Neural cell (in vitro differentiated cells): ENCODE measurements at regions not wholly inside any gene's neighbourhood (a gene's known extent, or its start where the extent isn't known, plus 50 kb on each side); places are given as distances from the start of the nearest gene placed in this dataset.

ENCODE experiments used
- H2AFZ ChIP-seq: fragments of 200-600, 300-800 bp; sonication (generic), shearing (Covaris generic); 2 replicates; pipeline ENCODE4 v1.6.0; 2014; ENCODE audit warnings: low read depth, mild to moderate bottlenecking, antibody characterized with exemption, low read length, moderate library complexity
- H3F3A ChIP-seq: fragments of 200-600 bp; shearing (Covaris generic); 2 replicates; pipeline ENCODE4 v1.6.1; 2016; ENCODE audit warnings: mild to moderate bottlenecking, moderate library complexity, mixed read lengths, antibody characterized with exemption, low read length; ENCODE audit not compliant: insufficient read depth, poor library complexity, severe bottlenecking
- H3K27ac ChIP-seq: fragments of 200-600, 300-800 bp; sonication (generic), shearing (Covaris generic); 2 replicates; pipeline ENCODE4 v1.5.1; 2014; ENCODE audit warnings: mild to moderate bottlenecking, low read length, moderate library complexity
- H3K27me3 ChIP-seq: fragments of 300-800, 200-600 bp; sonication (generic), shearing (Covaris generic); 2 replicates; pipeline ENCODE4 v1.6.0; 2014; ENCODE audit warnings: mild to moderate bottlenecking, low read depth, low read length, moderate library complexity; ENCODE audit not compliant: insufficient read depth
- H3K36me3 ChIP-seq: fragments of 300-800, 200-600 bp; sonication (generic), shearing (Covaris generic); 2 replicates; pipeline ENCODE4 v1.5.1; 2014; ENCODE audit warnings: mild to moderate bottlenecking, antibody characterized with exemption, low read length, moderate library complexity; ENCODE audit not compliant: insufficient read depth
- H3K4me2 ChIP-seq: fragments of 300-800, 200-600 bp; sonication (generic), shearing (Covaris generic); 2 replicates; pipeline ENCODE4 v1.6.0; 2014; ENCODE audit warnings: mild to moderate bottlenecking, low read length
- H3K4me3 ChIP-seq: fragments of 300-800, 200-600 bp; sonication (generic), shearing (Covaris generic); 2 replicates; pipeline ENCODE4 v1.5.1; 2014; ENCODE audit warnings: mild to moderate bottlenecking, low read length, moderate library complexity
- H3K79me2 ChIP-seq: fragments of 200-600 bp; shearing (Covaris generic); replicated peaks from 2 replicates; pipeline ENCODE4 v1.6.0; 2014; ENCODE audit warnings: mild to moderate bottlenecking, low read length, moderate library complexity; ENCODE audit not compliant: insufficient read depth
- H3K9ac ChIP-seq: fragments of 300-800, 200-600 bp; sonication (generic), shearing (Covaris generic); 2 replicates; pipeline ENCODE4 v1.6.1; 2016; ENCODE audit warnings: mild to moderate bottlenecking, low read length, mixed read lengths
- H3K9me2 ChIP-seq: fragments of 200-600 bp; shearing (Covaris generic); 2 replicates; pipeline ENCODE4 v1.6.1; 2016; ENCODE audit warnings: mild to moderate bottlenecking, low read length, mixed read lengths; ENCODE audit not compliant: insufficient read depth
- H3K9me3 ChIP-seq: fragments of 200-600, 300-800 bp; sonication (generic), shearing (Covaris generic); 2 replicates; pipeline ENCODE4 v1.6.1; 2016; ENCODE audit warnings: mild to moderate bottlenecking, mixed run types, low read length, moderate library complexity, mixed read lengths
- H4K20me1 ChIP-seq: fragments of 200-600 bp; shearing (Covaris generic); 2 replicates; pipeline ENCODE4 v1.6.1; 2016; ENCODE audit warnings: mild to moderate bottlenecking, mixed run types; ENCODE audit not compliant: insufficient read depth
- CTCF ChIP-seq: fragments of 450-650 bp; IDR thresholded peaks from 2 replicates; pipeline ENCODE4 v1.5.1; 2014; ENCODE audit warnings: antibody characterized with exemption, mild to moderate bottlenecking, moderate library complexity; ENCODE audit not compliant: poor library complexity, severe bottlenecking
- EP300 ChIP-seq: fragments of 450-650 bp; conservative IDR thresholded peaks from 2 replicates; pipeline ENCODE4 v1.6.1; 2014; ENCODE audit warnings: antibody characterized with exemption, mild to moderate bottlenecking, moderate library complexity; ENCODE audit not compliant: poor library complexity, severe bottlenecking
- EZH2 ChIP-seq: fragments of 200-600, 300-800 bp; shearing (Covaris generic), sonication (generic); IDR thresholded peaks from 2 replicates; pipeline ENCODE4 v1.6.1; 2014; ENCODE audit warnings: antibody characterized with exemption, low read length, borderline replicate concordance, mild to moderate bottlenecking; ENCODE audit not compliant: insufficient read depth, poor library complexity, severe bottlenecking
- MXI1 ChIP-seq: fragments of 450-650 bp; conservative IDR thresholded peaks from 2 replicates; pipeline ENCODE4 v1.6.1; 2014; ENCODE audit warnings: antibody characterized with exemption, mild to moderate bottlenecking; ENCODE audit not compliant: poor library complexity, severe bottlenecking
- POLR2AphosphoS5 ChIP-seq: IDR thresholded peaks from 2 replicates; pipeline ENCODE4 v1.6.1; 2012
- RAD21 ChIP-seq: fragments of 450-650 bp; conservative IDR thresholded peaks from 2 replicates; pipeline ENCODE4 v1.6.1; 2014; ENCODE audit warnings: antibody characterized with exemption, mild to moderate bottlenecking, moderate library complexity
- REST ChIP-seq: IDR thresholded peaks from 2 replicates; pipeline ENCODE4 v1.6.1; 2012; ENCODE audit warnings: borderline replicate concordance
- SMC3 ChIP-seq: fragments of 450-650 bp; conservative IDR thresholded peaks from 2 replicates; pipeline ENCODE4 v1.6.1; 2014; ENCODE audit warnings: antibody characterized with exemption, mild to moderate bottlenecking, moderate library complexity; ENCODE audit not compliant: poor library complexity
- TAF1 ChIP-seq: IDR thresholded peaks from 2 replicates; pipeline ENCODE4 v1.6.1; 2012; ENCODE audit warnings: low read depth

DNA sequence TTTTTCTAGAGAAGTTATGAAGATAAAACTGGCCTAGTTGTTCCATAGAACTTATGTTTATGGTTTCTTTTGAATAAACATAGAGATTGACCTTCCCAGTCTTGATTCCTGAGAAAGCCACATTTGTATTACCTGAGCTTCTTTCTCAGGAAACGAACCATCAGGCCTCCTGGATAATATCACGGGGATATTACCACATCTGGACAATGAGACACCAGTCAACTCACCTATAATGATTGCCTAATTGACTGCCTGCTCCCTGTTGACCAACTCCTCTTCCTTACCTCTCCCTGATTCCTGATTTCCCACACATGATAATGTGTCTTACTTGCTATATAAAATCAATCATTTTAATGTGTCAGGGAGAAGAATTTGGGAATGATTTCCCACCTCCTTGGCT, 822.7 kb downstream of the LRFN5 start:
- Histone ChIP-seq H4K20me1 (no peaks in the 10 kb centered on the region), H3F3A (no peaks in the 10 kb centered on the region), H3K27ac (no peak overlapping the region), H3K9me2 (no peaks in the 10 kb centered on the region), H3K9me3 (no peaks in the 10 kb centered on the region), H3K4me2 (no peak overlapping the region), H2AFZ (no peak overlapping the region), H3K36me3 (no peaks in the 10 kb centered on the region), H3K79me2 (no peaks in the 10 kb centered on the region), H3K4me3 (no peak overlapping the region), H3K9ac (no peak overlapping the region), H3K27me3 (no peaks in the 10 kb centered on the region)
- no peak for TF ChIP-seq EP300
- no peak for TF ChIP-seq EZH2
- no peak for TF ChIP-seq POLR2AphosphoS5
- TF ChIP-seq MXI1, result no peak
- no peak for TF ChIP-seq SMC3

DNA sequence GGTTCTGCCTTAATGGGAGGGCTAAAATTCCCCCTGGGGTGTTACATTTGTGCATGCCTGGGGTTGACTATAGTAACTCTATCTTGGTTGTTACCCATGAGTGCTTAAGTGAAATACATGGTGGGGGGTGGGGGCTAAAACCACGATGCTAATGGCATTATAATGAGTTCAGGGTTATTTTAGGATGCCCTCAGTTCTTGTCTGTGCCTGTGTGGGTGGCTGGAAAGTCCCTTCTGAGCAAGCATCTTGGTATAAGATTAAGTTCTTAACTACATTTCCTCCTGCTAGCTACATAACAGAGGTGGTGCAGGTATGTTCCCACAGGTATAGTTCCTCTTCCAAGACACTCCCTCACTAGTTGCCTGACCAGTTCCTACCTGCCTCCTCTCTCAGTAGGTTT, 822.3 kb downstream of the LRFN5 start:
- H2AFZ ChIP-seq, result no peak overlapping the region
- H3K9me2 ChIP-seq, result no peaks in the 10 kb centered on the region
- H3F3A ChIP-seq, result no peaks in the 10 kb centered on the region
- no peak overlapping the region for H3K9ac ChIP-seq
- H4K20me1 ChIP-seq, result no peaks in the 10 kb centered on the region
- H3K4me3 ChIP-seq, result no peak overlapping the region
- no peak overlapping the region for H3K4me2 ChIP-seq
- no peaks in the 10 kb centered on the region for H3K79me2 ChIP-seq
- no peak for TF ChIP-seq TAF1
- no peak for TF ChIP-seq EZH2
- no peak for TF ChIP-seq POLR2AphosphoS5
- TF ChIP-seq REST, result no peak
- no peak for TF ChIP-seq RAD21
- no peak for TF ChIP-seq MXI1
- no peak for TF ChIP-seq SMC3
- no peak for TF ChIP-seq EP300
- no peak for TF ChIP-seq CTCF
- no peaks in the 10 kb centered on the region for H3K36me3 ChIP-seq
- no peaks in the 10 kb centered on the region for H3K27me3 ChIP-seq
- no peak overlapping the region for H3K27ac ChIP-seq
- H3K9me3 ChIP-seq, result no peaks in the 10 kb centered on the region
